ENCODE measurements at regions not wholly inside any gene's neighbourhood (a gene's known extent, or its start where the extent isn't known, plus 50 kb on each side); places are given as distances from the start of the nearest gene placed in this dataset.

- ATAC-seq, result peak; percentile 84
- Histone ChIP-seq H3K36me3 (ENCODE audit: low read depth) (no peaks in the 10 kb centered on the region), H3K4me1 (ENCODE audit: low read depth) (peaks cover 22% of the 10 kb centered on the region), H3K4me3 (no peak overlapping the region), H3K9me3 (no peaks in the 10 kb centered on the region)
- no peak for TF ChIP-seq CTCF (IDR thresholded peaks at IDR 0.05)
- DNase-seq, result peak in 1 of 3 donors; percentile 63
- intact Hi-C loops (cut with DNase I, micrococcal nuclease), result no loop called here
Observed at GRCh38 chr2:8413589-8414135, 268.2 kb upstream of the ID2 start.

- DNase-seq (no peak), ATAC-seq (no peak)
- no peak overlapping the region for H3K4me3 ChIP-seq
- TF ChIP-seq CTCF (IDR thresholded peaks at IDR 0.05), result no peak
- H3K4me1 ChIP-seq (ENCODE audit: low read depth), result peaks cover 22% of the 10 kb centered on the region
- no peaks in the 10 kb centered on the region for H3K36me3 ChIP-seq (ENCODE audit: low read depth)
- intact Hi-C loops (cut with DNase I, micrococcal nuclease), result no loop called here
- H3K9me3 ChIP-seq, result no peaks in the 10 kb centered on the region
Observed at GRCh38 chr2:8414946-8415879, 266.6 kb upstream of the ID2 start.

GRCh38 chr2:8416001-8416571 lies 265.8 kb upstream of the ID2 start:
- no peak for TF ChIP-seq CTCF (IDR thresholded peaks at IDR 0.05)
- DNase-seq (no peak), ATAC-seq (no peak)
- intact Hi-C loops (cut with DNase I, micrococcal nuclease), result no loop called here
- H3K4me3 ChIP-seq, result no peak overlapping the region
- H3K9me3 ChIP-seq, result no peaks in the 10 kb centered on the region
- peaks cover 22% of the 10 kb centered on the region for H3K4me1 ChIP-seq (ENCODE audit: low read depth)
- no peaks in the 10 kb centered on the region for H3K36me3 ChIP-seq (ENCODE audit: low read depth)

- DNase-seq, result no peak
- ATAC-seq, result no peak
- intact Hi-C loops (cut with DNase I, micrococcal nuclease), result no loop called here
Observed at GRCh38 chr2:8416849-8417832, 264.7 kb upstream of the ID2 start.

More at GRCh38 chr2:8416849-8417832, 264.7 kb upstream of the ID2 start:
- TF ChIP-seq CTCF (IDR thresholded peaks at IDR 0.05), result no peak
- Histone ChIP-seq H3K4me1 (ENCODE audit: low read depth) (peaks cover 15% of the 10 kb centered on the region), H3K9me3 (no peaks in the 10 kb centered on the region), H3K36me3 (ENCODE audit: low read depth) (no peaks in the 10 kb centered on the region), H3K4me3 (no peak overlapping the region)

All from mucosa of descending colon (tissue), 3 donors.